Kidney tubule cell (primary cell): ENCODE measurements at regions not wholly inside any gene's neighbourhood (a gene's known extent, or its start where the extent isn't known, plus 50 kb on each side); places are given as distances from the start of the nearest gene placed in this dataset.
"Not testable (repeated sequence)": the region's sequence is repeated elsewhere in the genome, so short reads cannot be mapped to it uniquely, and the experiment has no call there.

Experiments
- DNase-seq: peaks from one replicate; pipeline ENCODE4 v3.0.0-alpha.2; 2018; ENCODE audit warnings: low spot score

- peak; percentile 21 for DNase-seq
Observed at GRCh38 chr7:112937651-112938415, 147.6 kb upstream of the TMEM168 start.

DNA sequence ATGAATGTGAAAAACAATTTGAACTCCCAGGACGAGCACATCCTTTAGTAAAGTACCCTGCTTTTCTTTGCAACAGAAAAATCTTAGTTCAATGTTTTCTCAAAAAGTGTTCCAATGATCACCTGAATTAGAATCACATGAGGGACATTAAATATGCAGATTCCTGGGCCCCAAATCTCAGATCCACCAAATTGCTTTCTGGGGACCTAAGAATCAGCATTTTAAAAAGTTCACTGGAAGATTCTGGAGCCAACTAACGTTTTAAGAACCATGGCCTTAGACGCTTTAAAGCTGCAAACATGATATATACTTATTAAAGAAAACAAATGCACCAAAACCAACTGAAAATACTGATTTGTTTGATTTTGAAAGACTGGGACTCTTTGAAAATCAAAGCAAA lies 143.4 kb upstream of the TMEM168 start:
- no peak for DNase-seq

DNA sequence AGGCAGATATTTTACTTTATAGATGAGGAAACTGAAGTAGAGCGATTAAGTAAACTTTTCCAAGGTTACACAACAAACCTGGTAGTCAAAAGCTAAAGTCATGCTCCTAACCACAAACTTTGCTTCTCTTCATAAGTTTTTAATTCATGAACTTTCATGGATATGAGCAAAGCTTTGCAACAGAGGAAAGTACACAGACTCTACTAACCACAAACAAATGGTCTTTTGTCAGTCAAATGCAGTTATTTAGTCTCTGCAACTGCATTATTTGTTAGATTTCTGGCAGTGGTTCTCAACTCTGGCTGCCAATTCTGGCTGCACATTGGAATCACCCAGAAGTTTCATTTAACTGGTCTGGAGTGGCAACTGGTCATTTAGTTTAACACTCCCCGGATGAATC lies 140.6 kb upstream of the TMEM168 start:
- peak; percentile 49 for DNase-seq

DNA sequence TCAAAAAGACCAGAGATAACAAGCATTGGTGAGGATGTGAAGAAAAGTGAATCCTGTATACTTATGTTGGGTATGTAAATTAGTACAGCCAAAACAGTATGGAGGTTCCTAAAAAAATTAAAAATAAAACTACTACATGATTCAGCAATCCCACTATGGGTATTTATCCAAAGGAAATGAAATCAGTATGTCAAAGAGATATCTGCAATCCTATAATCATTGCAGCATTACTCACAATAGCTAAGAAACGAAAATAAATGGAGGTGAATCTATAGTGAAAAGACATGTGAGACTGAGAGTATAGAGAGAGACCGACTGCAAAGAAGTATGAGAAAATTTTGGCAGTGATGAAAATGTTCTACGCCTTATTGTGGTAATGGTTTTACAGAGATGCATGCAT lies 139.2 kb upstream of the TMEM168 start:
- DNase-seq: no peak

DNA sequence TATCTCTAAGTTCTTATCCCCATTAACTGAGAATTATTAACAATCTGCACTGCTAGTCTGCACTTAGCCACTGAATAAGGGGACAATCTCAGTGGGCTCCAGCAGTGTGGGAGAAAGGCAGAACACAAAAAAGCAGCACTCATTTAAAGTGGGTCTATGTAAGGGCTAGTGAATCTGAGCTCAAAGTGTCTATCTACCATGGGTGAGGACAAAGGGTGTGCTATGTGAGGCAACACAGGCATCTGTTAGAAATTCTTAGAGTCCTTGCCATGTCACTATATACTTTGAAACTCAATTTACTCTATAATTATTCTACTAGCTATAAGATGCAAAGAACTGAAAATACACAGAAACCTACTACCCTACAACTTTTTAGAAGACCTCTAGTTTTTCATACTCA lies 135.8 kb upstream of the TMEM168 start:
- no peak for DNase-seq

GRCh38 chr7:112922546-112922945 lies 132.4 kb upstream of the TMEM168 start:
- not testable (repeated sequence) for DNase-seq

- DNase-seq: not testable (repeated sequence)
Observed at GRCh38 chr7:112916431-112916830, 126.2 kb upstream of the TMEM168 start.

DNA sequence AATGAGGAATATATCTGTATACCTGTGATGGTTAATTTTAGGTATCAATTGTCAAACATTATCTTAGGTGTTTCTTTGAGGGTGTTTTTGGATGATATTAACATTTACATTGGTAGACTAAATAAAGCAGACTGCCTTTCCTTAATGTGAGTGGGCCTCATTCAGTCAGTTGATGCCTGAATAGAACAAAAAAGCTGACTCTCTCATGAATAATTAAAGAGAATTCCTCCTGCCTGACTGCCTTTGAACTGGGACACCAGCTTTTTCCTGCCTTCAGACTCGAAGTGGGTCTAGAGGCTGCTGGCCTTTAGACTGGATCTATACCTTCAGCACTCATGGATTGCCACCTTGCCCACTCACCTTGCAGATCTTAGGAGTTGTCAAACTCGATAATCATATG lies 117.9 kb upstream of the TMEM168 start:
- peak; percentile 25 for DNase-seq

DNA sequence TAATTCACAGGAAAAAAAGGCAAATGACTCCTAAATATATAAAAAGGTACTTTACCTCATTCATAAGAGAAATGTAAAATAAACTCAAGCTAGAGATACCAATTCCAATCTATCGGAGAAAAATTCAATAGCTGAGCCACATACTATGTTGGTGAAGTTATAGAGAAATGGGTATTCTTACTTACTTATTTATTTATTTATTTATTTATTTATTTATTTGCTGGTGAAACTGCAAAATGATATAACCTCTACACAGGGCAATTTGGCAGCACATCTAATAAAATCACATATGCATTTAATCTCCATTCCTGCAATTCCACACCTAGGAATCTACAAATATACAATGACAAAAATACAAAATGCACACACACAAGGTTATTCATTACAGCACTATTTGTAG lies 117.5 kb upstream of the TMEM168 start:
- no peak for DNase-seq

DNA sequence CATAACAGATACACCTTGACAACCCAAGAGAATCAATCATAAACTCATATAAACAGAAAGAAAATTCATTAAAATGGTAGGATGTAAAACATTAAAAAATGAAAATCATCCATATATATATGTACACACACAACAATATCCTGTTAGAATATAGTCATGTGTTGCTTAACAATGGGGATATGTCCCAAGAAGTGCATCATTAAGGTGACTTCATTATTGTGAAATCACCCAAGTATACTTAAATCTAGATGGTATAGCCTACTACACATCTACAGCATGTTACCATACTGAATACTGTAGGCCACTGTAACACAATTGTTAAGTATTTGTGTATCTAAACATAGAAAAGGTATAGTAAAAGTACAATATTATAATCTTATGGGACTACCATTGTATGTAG lies 115.8 kb upstream of the TMEM168 start:
- no peak for DNase-seq

GRCh38 chr7:112905413-112905812 lies 115.2 kb upstream of the TMEM168 start:
- DNase-seq: no peak

- peak; percentile 70 for DNase-seq
Observed at GRCh38 chr7:112898432-112899290, 108.5 kb upstream of the TMEM168 start.

DNA sequence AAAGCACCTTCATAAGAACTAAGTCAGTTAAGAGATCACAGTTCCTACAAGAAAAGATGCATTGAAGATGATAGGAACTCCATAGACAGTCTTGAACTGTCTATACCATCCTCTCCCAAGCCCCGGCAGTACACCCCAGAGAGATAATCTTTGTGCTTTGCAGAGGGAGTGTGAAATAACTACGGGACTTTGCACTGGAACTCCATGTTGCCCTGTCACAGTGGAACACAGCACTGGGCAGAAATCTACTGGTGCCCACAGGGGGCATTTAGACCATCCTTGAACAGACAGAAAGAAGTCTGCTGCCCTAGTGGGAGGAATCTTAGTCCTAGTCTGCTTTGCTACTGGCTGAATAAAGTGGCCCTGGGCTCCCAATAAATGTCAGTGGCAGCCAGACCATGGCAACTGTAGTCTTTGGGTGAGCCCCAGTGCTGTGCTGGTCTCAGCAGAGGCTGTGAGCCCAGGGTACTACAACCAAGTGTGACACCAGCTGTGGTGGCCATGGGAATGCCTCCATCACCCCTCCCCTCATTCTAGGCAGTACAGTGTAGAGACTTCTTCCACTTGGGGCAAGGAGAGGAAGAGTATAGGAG lies 107.7 kb upstream of the TMEM168 start:
- DNase-seq: no peak

DNA sequence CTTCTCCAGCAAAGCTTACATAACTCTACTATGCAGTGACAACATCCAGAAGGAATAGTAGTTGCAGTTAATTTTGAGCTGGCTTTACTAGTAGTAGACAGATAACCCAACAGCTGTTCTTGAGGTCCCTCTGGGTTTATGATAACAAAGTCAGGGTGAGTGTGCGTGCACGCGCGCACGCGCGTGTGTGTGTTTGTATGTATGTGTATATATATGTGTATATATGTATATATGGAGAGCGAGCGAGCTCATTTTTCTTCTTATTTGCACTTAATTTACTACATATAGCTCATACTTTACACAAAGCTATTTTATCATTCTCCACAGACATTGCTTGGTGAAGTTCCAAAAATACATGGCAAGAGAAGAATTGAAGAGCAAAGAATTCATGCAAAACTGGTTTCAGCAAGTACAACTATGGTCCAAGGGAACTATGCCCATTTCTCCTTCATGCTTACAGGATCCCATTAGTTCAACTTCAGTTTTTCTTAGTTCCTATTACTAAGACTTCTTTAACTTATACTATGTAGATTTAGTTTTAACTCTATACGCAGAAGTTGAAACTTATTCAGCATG lies 105.9 kb upstream of the TMEM168 start:
- no peak for DNase-seq

DNA sequence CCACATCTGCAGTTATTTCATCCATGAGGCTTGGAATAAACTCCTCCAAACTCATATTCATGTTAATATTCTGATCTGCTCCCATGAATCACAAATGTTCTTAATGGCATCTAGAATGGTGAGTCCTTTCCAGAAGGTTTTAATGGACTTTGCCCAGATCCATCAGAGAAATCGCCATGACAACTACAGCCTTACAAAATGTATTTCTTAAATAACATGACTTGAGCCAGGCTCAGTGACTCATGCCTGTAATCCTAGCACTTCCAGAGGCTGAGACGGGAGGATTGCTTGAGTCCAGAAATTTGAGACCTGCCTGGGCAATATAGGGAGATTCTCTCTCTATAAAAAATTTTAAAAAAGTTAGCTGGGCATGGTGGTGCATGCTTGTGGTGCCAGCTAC lies 102.1 kb upstream of the TMEM168 start:
- peak; percentile 26 for DNase-seq

- DNase-seq: no peak
Observed at GRCh38 chr7:112891698-112892097, 101.5 kb upstream of the TMEM168 start.

- DNase-seq: no peak
Observed at GRCh38 chr7:112889834-112890438, 99.7 kb upstream of the TMEM168 start.

GRCh38 chr7:112889268-112889667 lies 99.1 kb upstream of the TMEM168 start:
- DNase-seq: no peak

GRCh38 chr7:112888781-112889180 lies 98.6 kb upstream of the TMEM168 start:
- DNase-seq: no peak

DNA sequence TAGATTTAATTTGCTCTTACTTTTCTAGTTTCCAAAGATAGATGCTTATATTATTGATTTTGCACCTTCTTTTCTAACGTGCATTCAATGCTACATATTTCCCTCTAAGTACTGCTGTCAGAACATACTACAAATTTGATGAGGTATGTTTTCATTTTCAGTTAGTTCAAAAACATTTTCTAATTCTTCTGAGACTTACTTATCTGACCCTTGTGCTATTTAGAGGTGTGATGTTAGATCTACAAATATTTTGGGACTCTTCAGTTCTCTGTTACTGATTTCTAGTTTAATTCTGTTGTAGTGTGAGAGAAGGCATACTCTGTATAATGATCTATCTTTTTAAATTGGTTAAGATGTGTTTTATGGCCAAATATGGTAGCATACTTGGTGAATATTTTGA lies 97.8 kb upstream of the TMEM168 start:
- no peak for DNase-seq

- no peak for DNase-seq
Observed at GRCh38 chr7:112887337-112887736, 97.1 kb upstream of the TMEM168 start.

DNA sequence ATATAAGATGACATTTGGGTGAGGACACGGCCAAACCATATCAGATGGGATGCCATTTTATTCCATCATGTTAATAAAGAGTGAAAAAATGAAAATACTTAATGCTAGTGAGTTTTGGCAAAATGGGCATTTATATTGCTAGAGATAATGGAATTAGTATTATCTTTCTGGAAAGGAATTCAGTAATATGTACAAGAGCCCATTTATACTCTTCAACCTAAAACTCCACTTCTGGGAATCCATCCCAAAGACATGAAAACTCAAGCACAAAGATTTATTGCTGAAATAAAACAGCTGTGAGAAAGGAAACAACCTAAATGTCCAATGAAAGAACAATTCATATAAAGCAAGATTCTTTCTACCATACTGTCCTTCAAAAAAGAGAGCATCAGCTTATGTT lies 96.0 kb upstream of the TMEM168 start:
- DNase-seq: no peak
